Astrocyte of the spinal cord (primary cell): ENCODE measurements at regions not wholly inside any gene's neighbourhood (a gene's known extent, or its start where the extent isn't known, plus 50 kb on each side); places are given as distances from the start of the nearest gene placed in this dataset.

Experiments used
- DNase-seq: peaks from one replicate; pipeline ENCODE4 v3.0.0; 2011; ENCODE audit warnings: low read depth, low spot score
- H3K4me3 ChIP-seq: 2 replicates; pipeline ENCODE4 v1.5.1; 2011; ENCODE audit warnings: low read depth, mild to moderate bottlenecking, low read length, moderate library complexity
- in situ Hi-C: cut with HindIII; loops from 2 replicates; pipeline ENCODE4 v1.10.0; 2017; ENCODE audit warnings: low sequenced_read_pairs
- TF ChIP-seq, protein P1 (sequence below): IDR thresholded peaks from 2 replicates; pipeline ENCODE4 v1.5.1; 2012; ENCODE audit warnings: low read depth, mild to moderate bottlenecking, low read length, inconsistent platforms

DNA sequence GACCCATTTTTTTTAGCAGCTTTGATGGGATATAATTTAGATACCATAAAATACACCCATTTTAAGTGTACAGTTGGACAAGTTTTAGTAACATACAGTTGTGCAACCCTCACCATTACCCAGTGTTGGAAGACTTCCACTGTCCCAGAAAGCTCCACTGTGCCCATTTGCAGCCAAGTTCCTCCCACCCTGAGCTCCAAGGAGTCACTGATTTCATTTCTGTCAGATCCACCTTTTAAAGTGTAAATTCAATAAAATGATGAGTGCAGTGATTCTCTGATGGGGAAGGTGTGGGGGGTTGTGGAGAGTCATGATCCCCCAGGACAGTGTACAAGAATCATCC lies 93.2 kb upstream of the IGF1R start:
- in situ Hi-C loops = no loop called here
- TF ChIP-seq, protein P1, sequence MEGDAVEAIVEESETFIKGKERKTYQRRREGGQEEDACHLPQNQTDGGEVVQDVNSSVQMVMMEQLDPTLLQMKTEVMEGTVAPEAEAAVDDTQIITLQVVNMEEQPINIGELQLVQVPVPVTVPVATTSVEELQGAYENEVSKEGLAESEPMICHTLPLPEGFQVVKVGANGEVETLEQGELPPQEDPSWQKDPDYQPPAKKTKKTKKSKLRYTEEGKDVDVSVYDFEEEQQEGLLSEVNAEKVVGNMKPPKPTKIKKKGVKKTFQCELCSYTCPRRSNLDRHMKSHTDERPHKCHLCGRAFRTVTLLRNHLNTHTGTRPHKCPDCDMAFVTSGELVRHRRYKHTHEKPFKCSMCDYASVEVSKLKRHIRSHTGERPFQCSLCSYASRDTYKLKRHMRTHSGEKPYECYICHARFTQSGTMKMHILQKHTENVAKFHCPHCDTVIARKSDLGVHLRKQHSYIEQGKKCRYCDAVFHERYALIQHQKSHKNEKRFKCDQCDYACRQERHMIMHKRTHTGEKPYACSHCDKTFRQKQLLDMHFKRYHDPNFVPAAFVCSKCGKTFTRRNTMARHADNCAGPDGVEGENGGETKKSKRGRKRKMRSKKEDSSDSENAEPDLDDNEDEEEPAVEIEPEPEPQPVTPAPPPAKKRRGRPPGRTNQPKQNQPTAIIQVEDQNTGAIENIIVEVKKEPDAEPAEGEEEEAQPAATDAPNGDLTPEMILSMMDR = no peak
- no peak for DNase-seq
- no peak overlapping the region for H3K4me3 ChIP-seq

DNA sequence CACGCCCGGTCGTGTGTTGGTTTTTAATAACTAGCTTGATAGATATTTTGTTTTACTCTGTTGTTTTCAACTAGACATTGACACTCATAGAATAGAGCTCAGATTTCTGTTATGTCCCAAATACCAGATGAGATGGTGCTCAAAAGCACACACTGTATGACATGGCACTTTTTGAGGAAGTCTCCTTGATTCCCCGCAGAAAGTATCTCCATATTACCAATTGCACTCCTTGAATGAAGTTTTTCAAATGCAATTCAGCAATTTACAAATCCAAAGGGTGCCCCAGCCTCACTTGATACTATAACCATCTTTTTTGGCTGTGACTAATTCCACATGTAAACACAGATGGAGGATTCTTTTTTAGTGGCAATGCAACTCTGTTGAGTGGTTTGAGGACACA lies 92.0 kb upstream of the IGF1R start:
- in situ Hi-C loops = no loop called here
- no peak for DNase-seq
- TF ChIP-seq, protein P1 = no peak

DNA sequence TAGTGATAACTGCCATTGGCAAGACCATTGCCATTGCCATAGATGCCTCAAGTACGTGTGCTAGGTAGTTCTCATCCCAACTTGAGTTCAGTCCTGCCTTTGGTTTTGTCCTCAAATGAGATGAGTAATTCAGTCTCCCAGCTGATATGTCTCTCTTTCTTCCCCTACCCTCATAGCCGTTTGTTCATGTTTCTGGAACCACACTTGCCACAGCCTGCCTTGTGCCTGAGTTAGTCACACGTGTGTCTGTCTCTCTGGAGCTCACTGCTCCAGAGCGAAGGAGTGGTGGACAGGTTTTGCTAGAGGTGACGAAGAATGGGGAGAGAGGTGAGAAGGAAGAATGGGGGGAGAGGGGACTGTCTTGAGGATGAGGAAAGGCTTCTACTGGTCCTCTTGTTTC lies 88.0 kb upstream of the IGF1R start:
- TF ChIP-seq, protein P1 = no peak
- in situ Hi-C loops = no loop called here
- no peak overlapping the region for H3K4me3 ChIP-seq
- DNase-seq = no peak

More for the DNA sequence above, 92.0 kb upstream of the IGF1R start:
- H3K4me3 ChIP-seq = no peak overlapping the region

DNA sequence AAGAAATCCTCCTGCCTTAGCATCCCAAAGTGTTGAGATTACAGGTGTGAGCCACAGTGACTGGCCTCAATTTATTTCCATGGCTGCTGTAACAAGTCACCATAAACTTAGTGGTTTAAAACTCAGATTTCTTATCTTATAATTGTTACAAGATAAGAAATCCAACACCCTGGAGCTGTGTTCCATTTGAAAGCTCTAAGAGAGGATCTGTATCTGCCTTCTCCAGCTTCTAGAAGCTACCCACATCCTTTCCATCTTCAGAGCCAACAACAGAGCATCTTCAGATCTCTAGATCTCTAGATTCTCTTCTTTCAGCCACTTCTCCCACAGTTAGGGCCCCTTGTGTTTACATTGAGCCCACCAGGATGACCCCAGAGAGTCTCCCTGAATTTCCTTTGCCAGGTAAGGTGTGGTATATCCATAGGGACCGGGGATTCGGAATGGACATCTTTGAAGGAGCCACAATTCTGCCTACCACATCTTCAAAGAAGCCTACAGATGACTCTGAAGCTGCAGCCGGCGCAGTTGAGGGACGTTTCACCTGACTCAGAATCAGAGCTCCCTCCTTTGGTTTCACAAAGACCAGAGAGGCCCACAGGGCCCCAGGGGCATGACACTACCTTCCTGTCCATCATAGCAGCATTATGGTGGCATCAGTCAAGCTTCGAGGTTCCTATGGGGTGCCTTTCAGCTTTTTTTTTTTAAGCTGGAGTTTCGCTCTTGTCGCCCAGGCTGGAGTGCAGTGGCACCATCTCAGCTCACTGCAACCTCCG lies 87.0 kb upstream of the IGF1R start:
- no peak overlapping the region for H3K4me3 ChIP-seq
- DNase-seq = no peak
- TF ChIP-seq, protein P1 = no peak
- in situ Hi-C loops = no loop called here

DNA sequence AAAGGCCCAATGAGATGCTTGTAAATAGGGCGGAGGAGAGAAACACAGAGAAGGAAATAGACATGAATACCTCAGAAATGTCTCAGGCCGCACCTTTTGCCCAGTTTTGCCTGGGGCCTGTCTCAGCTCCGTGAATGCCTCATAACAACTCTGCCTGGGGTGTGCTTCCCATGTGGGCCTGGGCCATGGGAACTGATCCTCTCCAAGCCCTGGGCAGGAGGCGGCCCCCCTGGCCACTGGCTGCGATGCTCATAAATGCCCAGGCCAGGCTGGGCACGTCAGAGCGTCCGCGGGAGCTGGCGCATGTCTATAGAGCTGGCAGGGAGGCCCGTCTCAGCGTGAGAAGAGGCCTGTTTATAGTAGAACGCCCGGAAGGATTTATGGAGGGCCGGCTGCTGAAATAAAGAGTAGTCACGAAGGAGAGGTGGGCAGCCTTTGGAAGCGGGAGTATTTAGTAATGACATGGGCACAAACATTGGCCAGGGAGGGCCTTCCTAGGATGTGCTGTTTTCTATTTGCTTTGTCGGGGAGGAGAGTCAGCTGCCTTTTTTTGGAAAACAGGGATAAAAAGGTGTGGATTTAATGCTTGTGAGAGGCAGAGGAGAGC lies 85.9 kb upstream of the IGF1R start:
- TF ChIP-seq, protein P1 = no peak
- no peak overlapping the region for H3K4me3 ChIP-seq
- in situ Hi-C loops = no loop called here

DNA sequence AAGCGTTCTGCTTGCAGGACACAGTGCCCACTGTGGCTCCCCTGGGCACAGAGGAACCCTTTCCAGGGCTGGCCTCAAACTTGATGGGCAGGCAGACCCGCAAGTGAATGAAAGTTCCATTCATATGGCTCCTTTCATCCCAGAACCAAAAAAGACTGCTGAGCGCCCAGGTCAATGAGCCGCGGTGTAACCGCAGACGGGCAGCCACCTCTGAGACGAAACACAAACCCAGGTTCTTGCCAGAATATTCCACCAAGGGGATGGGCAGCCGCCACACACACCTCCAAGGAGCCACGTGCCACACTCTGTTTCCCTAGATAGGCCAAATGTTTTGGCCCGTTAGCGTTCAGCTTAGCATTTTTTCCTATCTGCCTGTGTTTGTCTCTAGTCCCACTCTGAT lies 82.8 kb upstream of the IGF1R start:
- TF ChIP-seq, protein P1 = no peak
- no peak overlapping the region for H3K4me3 ChIP-seq
- in situ Hi-C loops = no loop called here
- DNase-seq = no peak

More for the DNA sequence above, 85.9 kb upstream of the IGF1R start:
- DNase-seq = no peak
